ENCODE measurements at regions not wholly inside any gene's neighbourhood (a gene's known extent, or its start where the extent isn't known, plus 50 kb on each side); places are given as distances from the start of the nearest gene placed in this dataset.

GRCh38 chr10:84665883-84666463, 337.6 kb downstream of the CCSER2 start:
- Histone ChIP-seq H3K27ac (no peak overlapping the region), H3K4me3 (no peak overlapping the region), H3K27me3 (peaks cover 0 to 4% (median 0%) of the 10 kb centered on the region in 4 donors), H3K4me1 (no peaks in the 10 kb centered on the region), H3K9me3 (no peaks in the 10 kb centered on the region), H3K36me3 (no peaks in the 10 kb centered on the region)
- WGBS, 2 donors: 63 to 73% methylated on average over 6 to 9 of the region's 9 CpGs
- DNase-seq: no peak
- TF ChIP-seq CTCF (IDR thresholded peaks at IDR 0.05) (no peak), POLR2A (IDR thresholded peaks at IDR 0.05) (no peak)
- intact Hi-C loops (cut with DNase I): no loop called here

GRCh38 chr10:84668186-84668763, 339.9 kb downstream of the CCSER2 start:
- Histone ChIP-seq H3K36me3 (no peaks in the 10 kb centered on the region), H3K9me3 (no peaks in the 10 kb centered on the region), H3K4me1 (no peaks in the 10 kb centered on the region), H3K27ac (no peak overlapping the region), H3K4me3 (no peak overlapping the region), H3K27me3 (peaks cover 0 to 4% (median 0%) of the 10 kb centered on the region in 4 donors)
- no peak for DNase-seq
- no peak for TF ChIP-seq CTCF (IDR thresholded peaks at IDR 0.05)
- no peak for TF ChIP-seq POLR2A (IDR thresholded peaks at IDR 0.05)
- WGBS, 2 donors: 34 to 46% methylated on average over 5 of the region's 5 CpGs
- intact Hi-C loops (cut with DNase I): no loop called here

GRCh38 chr10:84675060-84675459, 346.7 kb downstream of the CCSER2 start:
- Histone ChIP-seq H3K36me3 (no peaks in the 10 kb centered on the region), H3K9me3 (no peaks in the 10 kb centered on the region), H3K27ac (no peak overlapping the region), H3K27me3 (no peaks in the 10 kb centered on the region), H3K4me3 (no peak overlapping the region), H3K4me1 (no peaks in the 10 kb centered on the region)
- WGBS, 2 donors: 60 to 78% methylated on average over 2 of the region's 2 CpGs
- intact Hi-C loops (cut with DNase I): no loop called here
- TF ChIP-seq CTCF (IDR thresholded peaks at IDR 0.05) (no peak), POLR2A (IDR thresholded peaks at IDR 0.05) (no peak)
- no peak for DNase-seq

- intact Hi-C loops (cut with DNase I): no loop called here
- WGBS, 2 donors: 59 to 80% methylated on average over 3 of the region's 3 CpGs
- no peaks in the 10 kb centered on the region for H3K27me3 ChIP-seq
- no peaks in the 10 kb centered on the region for H3K36me3 ChIP-seq
- H3K4me1 ChIP-seq: no peaks in the 10 kb centered on the region
- H3K9me3 ChIP-seq: no peaks in the 10 kb centered on the region
- H3K4me3 ChIP-seq: no peak overlapping the region
- H3K27ac ChIP-seq: no peak overlapping the region
- DNase-seq: no peak
- TF ChIP-seq POLR2A (IDR thresholded peaks at IDR 0.05) (no peak), CTCF (IDR thresholded peaks at IDR 0.05) (no peak)
Measured at GRCh38 chr10:84676536-84676935, 348.1 kb downstream of the CCSER2 start.

GRCh38 chr10:84681781-84682180, 353.4 kb downstream of the CCSER2 start:
- no peaks in the 10 kb centered on the region for H3K36me3 ChIP-seq
- H3K9me3 ChIP-seq: no peaks in the 10 kb centered on the region
- DNase-seq: no peak
- TF ChIP-seq CTCF (IDR thresholded peaks at IDR 0.05): no peak
- TF ChIP-seq POLR2A (IDR thresholded peaks at IDR 0.05): no peak
- H3K4me3 ChIP-seq: no peak overlapping the region
- WGBS, 2 donors: 55 to 82% methylated on average over 3 of the region's 3 CpGs
- H3K4me1 ChIP-seq: no peaks in the 10 kb centered on the region
- no peak overlapping the region for H3K27ac ChIP-seq
- no peaks in the 10 kb centered on the region for H3K27me3 ChIP-seq
- intact Hi-C loops (cut with DNase I): no loop called here
